NCI-H2029 treated with DMSO at 0.1 percent for 48 hours (cell line): ENCODE measurements at regions not wholly inside any gene's neighbourhood (a gene's known extent, or its start where the extent isn't known, plus 50 kb on each side); places are given as distances from the start of the nearest gene placed in this dataset.

ENCODE experiments used
- DNase-seq: peaks from one replicate; lab custom pipeline; 2025; lab: John Stamatoyannopoulos, UW

DNA sequence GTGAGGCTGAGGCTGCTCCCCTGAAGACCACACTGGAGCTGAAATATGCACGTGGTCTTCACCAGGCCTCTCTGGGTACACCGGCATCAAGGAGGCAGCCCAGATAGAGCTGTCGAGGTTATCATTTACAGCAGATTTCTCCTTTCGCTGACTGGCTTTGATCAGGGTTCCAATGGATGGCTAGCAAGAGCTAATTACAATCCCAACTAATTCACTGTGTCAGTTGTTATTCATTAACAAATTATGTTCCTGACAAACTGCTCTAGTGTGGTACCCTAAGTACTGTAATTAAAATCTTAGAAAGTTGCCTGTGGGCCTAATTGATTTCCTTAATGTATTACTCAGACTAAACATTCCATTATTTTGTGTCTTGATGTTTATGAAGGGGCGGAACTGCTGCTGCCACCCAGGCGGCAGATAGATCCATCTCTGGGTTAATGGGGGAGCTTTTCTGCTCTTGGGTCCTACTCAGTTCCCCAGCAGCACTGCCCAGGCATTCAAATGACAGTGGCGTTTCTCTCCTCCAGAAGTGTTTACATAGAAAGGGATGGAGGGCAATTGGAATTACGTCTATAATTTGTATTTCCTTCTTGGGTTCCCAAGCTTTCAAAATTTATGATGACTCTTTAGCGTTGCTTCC, 71.7 kb upstream of the RAD23B start:
- DNase-seq, result no peak

DNA sequence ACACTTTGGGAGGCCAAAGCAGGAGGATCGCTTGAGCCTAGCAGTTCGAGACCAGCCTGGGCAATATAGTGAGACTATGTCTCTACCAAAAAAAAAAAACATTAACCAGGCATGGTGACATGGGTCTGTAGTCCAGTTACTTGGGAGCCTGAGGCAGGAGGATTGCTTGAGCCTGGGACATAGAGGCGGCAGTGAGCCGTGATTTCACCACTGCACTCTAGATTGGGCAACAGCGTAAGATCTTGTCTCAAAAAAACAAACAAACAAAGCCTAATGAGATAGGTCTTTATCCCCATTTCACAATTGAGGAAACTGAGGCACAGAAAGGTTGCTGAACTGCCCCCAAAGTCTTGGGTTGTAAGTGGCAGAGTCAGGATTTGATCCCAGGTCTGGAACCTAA, 70.5 kb upstream of the RAD23B start:
- no peak for DNase-seq

DNA sequence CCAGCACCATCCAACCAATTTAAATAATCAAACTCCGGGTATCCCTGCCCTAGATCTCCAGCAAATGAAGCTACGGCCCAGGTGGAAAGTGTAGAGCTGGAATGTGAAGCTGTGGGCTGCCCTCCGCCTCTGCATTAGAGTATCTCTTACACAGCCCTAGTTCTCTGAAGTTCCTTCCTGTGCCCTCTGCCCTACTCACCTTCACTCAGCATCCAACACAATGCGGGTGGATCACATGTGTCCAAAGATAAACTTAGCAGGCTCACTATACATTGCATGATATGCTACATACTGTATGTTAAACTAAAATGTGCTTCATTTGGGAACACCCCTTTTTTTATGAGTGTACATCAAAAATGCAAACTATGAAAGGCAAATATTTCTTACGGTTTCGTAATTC, 70.0 kb upstream of the RAD23B start:
- DNase-seq, result no peak

DNA sequence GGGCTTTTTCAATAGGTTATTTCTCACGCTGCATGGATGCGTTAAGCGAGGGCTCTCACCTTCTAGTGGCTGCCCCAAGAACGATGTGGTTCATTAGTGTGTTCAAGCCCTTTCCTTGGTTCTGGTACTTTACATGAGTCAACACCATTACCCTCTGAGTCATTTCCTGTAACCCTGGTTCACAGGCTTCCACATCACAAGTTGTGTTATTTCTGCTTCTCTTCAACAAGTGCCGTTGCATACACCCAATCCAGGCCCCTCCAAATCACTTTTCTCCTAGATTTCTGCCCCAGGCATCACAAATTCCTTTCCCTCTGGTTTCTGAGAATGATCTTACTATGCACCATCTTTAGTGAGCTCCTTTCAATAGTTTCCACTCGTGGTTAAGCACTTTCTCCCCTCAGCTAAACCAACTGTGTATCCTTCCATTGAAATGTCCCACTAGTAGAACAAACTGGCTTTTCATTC, 69.5 kb upstream of the RAD23B start:
- peak; percentile 11 for DNase-seq

DNA sequence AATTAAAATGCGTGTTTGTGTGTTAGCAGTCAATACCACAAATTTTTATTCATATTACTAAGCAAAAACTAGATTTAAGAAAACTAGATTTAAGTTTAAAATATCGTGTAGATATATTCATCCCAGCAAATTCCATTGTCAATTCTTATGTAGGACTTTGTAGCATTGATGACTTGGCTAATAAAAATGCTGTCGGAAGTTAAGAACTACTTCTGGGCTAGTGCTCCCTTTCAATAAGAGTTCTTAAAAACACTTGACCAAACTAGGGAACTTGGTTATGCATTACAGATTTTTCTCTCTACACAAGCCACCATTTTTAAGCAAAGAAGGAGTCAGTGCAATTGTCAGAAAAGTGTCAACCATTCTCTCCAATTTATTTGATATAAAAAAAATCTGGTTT, 68.7 kb upstream of the RAD23B start:
- no peak for DNase-seq

DNA sequence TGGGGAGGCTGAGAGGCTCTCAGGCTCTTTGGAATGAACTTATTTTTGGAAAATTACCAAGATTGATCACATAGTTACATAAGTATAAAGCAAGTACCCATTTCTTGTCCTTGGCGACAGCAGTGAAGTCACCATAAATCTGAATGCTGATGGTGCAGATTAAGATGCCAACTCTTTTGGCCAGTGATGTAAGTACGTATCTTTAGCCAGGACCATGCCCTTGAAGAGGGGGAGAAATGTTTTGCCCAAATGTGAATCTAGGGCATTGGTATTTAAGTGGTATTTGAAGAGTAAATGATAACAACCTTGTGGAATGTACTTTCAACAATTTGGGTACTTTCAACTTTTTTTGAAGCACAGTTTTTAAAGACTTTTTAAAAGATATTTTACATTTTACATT, 68.2 kb upstream of the RAD23B start:
- DNase-seq, result no peak

DNA sequence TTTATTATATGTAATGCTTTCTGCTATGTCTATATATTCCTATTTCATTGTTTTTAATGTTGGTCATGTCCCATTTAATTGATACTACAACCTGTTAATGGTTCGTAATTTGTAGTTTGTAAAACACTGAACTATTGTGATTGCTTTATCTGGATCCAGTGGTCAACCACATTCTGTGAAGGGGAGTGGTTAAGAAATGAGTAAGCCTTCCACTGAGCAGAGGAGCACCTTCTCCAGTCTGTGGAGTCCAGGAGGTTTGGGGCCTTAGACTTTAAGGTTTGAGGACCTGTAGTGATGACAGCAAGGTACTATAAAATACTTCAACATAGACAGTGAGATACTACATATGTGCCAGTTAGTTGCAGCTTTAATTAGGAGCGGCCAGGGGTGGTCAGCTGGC, 67.7 kb upstream of the RAD23B start:
- no peak for DNase-seq

DNA sequence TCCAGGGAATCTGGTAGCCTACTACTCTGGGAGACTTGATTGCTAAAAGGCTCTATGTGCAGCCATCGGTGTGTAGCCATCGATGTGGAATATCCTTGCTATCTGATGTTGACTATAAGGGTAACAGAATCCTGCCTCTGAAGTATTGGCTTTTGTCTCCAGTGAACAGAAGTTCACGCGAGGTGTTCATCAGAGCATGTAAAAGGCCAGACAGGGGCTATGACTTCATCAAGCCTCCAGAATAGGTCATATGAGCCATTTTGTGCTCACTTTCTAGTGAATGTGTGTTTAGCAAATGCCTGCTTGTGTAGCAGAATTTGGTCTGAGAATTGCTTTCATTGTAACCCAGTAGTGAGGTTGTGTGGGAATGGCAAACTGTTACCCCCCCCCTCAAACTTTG, 66.8 kb upstream of the RAD23B start:
- DNase-seq, result no peak

DNA sequence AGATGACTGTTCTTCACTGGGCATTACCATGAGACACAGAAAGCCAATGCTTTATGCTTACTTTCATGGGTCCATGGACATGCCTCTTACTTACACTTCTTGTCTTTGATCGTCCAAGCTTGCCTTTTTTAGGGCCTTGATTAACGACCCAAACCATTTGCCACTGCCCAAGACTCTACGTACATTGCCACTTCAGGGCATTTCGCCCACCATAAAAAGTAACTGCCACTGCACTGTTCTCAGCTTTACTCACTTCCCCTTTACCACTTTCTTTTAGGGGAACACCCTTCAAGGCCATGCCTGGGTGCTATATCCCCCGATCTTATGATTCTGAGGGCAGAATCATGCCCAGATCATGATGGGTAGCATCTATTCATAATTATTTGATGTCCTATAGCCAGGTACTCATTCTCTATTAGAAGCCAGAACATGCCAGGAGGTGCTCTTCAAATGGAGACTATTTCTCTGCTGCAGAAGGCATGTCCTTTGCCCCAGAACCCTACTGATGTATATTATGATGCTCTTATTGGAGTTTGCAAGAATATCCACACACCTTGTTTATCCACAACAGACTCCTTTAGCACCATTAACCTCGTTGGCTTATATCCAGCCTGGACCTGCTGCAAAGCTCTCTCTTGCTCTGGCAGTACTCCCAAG, 64.1 kb upstream of the RAD23B start:
- no peak for DNase-seq

DNA sequence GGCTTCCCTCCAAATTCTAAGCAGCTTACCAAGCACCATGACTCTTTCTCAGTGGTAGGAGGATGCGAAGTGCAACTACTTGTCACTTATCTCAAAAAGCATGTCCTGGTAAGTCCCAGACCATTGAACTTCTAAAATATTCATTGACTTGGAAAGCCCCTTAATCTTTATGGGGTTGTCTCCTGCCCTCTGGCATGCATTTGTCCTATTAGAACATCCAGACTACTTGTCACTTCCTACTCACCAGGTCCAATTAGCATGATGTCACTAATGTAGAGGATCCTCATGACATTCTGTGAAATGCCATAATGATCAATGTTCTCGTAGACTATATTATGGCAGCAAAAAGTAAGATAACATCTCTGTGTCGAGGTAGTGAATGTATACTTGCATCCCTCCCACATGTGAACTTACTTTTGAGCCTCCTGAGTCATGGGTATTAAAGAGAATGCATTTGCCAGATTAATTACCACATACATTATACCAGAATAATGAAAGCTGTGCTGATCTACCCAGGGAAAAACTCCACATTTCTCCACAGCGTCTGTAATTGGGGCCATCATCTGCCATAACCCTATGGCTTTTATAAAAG, 63.5 kb upstream of the RAD23B start:
- no peak for DNase-seq

DNA sequence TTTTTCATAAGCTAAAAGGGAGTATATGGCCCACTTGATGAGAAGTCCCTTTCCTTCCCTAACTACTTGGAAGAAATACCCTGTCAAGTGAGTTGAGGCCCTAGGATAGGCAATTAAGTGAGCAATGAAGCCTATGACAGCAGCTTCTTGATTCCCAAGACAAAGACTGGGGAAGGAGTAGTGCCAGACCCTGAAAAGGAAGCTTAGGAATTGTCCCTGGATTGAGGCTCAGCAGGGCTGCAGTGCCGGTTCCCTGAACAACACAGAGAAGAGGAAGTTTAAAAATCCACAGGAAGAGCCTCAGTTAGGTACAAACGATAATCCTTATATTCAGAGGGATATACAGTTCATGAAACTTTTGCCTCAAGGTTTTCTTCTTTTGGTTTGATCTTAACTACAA, 61.8 kb upstream of the RAD23B start:
- DNase-seq, result no peak

DNA sequence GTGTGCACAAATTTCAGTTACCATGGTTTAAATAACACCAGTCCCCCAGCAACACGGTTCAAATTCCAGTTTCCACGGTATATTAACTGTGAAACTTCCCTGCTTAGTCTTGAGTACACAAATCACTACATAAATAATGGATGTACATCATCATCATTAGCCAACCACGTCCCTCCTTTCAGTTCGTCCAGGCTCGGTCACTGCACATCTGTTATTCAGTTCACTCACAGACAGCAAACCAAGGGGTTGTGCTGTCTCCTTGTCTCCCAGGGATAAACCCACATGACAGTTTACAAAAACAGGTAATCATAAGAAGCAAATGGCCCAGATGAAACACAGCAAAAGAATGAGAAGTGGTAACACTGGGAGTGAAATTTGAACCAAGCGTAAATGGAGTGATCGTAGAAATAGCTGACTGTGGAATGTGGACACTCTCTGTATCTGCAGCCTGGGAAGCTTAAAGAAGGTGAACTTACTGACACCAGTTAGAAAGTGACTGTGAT, 61.0 kb upstream of the RAD23B start:
- no peak for DNase-seq

DNA sequence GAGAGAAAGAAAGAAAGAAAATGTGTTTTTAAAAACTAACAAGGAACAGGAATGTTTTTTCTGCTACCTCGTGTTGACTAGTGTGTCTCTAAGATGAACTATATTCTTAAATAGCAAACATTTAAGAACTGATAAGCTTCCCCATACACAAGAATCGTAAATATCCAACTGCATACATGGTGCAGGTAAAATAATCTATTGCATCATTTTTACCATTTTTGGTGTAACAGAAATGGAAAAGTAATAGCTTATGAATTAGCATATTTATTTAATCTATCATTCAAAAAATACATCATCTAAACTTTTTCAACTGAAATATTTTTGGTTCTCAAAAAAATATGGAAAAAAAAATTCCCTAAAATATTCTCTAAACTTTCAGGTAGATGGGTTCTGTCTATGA, 59.7 kb upstream of the RAD23B start:
- no peak for DNase-seq

DNA sequence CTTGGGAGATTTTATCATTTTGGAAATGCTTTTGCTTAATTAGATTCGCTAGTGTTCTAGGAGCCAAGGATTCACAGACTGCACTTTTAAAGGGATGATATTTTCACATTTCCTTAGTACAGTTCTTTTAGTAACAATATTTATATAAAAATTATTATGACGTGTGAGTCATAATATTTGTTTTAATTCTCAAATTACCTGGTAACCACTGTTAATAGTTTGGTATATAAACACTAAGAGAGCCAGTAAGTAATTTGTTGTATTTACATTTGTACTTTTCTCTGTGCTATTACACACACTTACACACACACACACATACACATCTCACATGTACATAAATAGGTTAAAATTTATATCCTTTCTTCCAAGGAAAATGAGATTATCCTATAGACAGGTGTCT, 58.8 kb upstream of the RAD23B start:
- peak; percentile 26 for DNase-seq

DNA sequence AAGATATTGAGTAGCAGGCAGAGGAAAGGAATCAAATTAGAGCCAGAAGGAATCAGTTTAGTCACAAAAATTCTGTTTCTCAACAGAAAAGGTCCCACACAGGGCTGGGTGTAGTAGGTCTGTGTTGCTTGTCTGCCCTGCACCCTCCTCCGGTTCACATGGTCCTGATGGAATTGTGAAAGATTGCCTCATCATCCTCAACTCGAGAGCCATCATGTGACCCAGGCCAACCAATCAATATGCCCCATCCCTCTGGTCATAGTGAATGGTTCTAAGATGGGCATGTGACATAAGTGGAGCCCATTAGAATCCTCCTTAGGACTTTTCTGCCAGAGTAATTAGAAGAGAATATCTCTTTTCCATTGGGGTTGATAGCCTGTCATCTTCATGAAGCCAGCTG, 56.7 kb upstream of the RAD23B start:
- DNase-seq, result no peak

DNA sequence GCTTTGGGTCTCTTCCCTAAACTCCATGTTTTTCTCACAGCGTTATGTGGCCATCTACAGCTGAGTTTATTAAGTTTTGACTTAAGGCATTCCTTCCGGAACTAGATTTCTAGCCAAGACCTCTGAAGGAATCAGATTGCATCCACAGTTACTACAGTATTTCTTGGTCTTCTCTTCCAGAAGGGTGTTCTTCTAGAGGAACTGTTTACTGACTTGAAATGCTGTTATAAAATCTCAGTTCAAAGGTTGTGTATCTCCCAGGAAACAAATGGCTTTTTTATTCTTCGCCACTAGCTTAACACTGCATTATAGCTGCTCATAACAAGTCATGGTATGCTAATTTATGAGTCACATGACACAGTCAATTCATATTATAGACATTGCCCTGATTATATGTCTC, 55.3 kb upstream of the RAD23B start:
- DNase-seq, result no peak

DNA sequence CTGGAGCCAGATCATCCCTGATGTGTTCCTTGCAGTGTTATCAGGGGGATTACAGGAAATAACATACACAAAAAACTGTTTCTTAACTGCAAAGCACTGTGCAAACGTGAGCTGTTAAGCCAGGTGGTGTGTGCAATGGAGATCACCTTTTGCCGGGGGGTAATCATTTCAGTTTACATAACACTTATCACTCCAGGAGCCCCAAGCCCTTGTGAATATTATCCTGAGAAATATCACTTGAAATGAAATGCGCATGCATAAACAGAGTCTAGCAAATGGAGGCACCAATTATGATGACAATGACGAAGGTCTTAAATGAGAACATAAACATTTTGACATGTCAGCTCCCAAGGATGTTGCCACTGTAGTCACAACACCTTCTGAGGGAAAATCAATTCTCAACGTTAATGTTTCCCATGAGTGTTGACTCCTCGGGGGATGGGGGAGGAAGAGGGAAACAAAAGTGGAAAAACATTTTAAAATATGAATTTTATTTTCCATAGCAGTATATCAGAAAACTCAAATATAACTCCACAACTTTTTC, 54.5 kb upstream of the RAD23B start:
- peak; percentile 13 for DNase-seq

DNA sequence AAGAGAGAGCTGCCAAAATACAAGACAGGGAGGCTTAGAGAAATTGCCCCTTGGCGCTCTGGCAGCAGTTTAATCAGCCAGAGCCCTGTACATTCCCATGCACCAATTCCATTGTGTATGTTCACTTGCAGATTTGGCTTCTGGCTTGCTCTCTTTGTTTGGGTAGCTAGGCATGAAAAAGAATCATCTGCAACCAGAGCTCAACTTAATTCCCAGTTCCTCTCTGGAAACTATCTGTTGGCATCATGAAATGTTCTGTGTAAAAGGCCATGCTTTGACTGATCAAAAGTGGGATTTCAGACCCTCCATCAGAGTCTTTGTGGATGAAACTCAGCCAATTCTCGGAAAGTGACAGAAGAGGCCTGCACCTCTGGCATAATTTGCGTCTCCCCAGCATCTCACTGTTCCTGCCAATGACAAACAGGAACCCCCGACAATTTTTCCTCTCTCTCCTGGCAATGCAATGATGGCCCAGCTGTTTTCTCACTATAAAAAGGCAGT, 53.8 kb upstream of the RAD23B start:
- no peak for DNase-seq
